Stimulated activated CD8-positive, alpha-beta memory T cell treated with anti-CD3 and anti-CD28 coated beads, Interleukin-2, amount 100 ng/mL, for 1 hour (primary cell): ENCODE measurements at regions not wholly inside any gene's neighbourhood (a gene's known extent, or its start where the extent isn't known, plus 50 kb on each side); places are given as distances from the start of the nearest gene placed in this dataset.

Source experiments
- DNase-seq, 2 donors: peaks; one replicate each; pipeline ENCODE4 v3.0.0-alpha.2; 2020; ENCODE audit warnings: low read depth in 2 of 2

- no peak for DNase-seq
Measured at GRCh38 chr4:180560896-180561295, 1682.3 kb upstream of the TENM3 start.

GRCh38 chr4:180564026-180564425 is 1679.2 kb upstream of the TENM3 start:
- DNase-seq, result no peak

- no peak for DNase-seq
Measured at GRCh38 chr4:180564448-180564847, 1678.8 kb upstream of the TENM3 start.

GRCh38 chr4:180565856-180566431 is 1677.3 kb upstream of the TENM3 start:
- no peak for DNase-seq

- DNase-seq, result no peak
Measured at GRCh38 chr4:180566492-180566891, 1676.7 kb upstream of the TENM3 start.

GRCh38 chr4:180567080-180567479 is 1676.1 kb upstream of the TENM3 start:
- no peak for DNase-seq

- no peak for DNase-seq
Measured at GRCh38 chr4:180571516-180572055, 1671.6 kb upstream of the TENM3 start.

GRCh38 chr4:180578175-180578574 is 1665.0 kb upstream of the TENM3 start:
- no peak for DNase-seq

- DNase-seq, result no peak
Measured at GRCh38 chr4:180581061-180581460, 1662.1 kb upstream of the TENM3 start.

- no peak for DNase-seq
Measured at GRCh38 chr4:180587379-180587778, 1655.8 kb upstream of the TENM3 start.

GRCh38 chr4:180589575-180589974 is 1653.6 kb upstream of the TENM3 start:
- no peak for DNase-seq

GRCh38 chr4:180596888-180597483 is 1646.2 kb upstream of the TENM3 start:
- DNase-seq, result no peak

GRCh38 chr4:180598281-180598680 is 1644.9 kb upstream of the TENM3 start:
- no peak for DNase-seq

GRCh38 chr4:180603791-180604190 is 1639.4 kb upstream of the TENM3 start:
- DNase-seq, result no peak

- DNase-seq, result no peak
Measured at GRCh38 chr4:180610324-180610723, 1632.9 kb upstream of the TENM3 start.

- DNase-seq, result no peak
Measured at GRCh38 chr4:180615746-180616145, 1627.5 kb upstream of the TENM3 start.

GRCh38 chr4:180617196-180617595 is 1626.0 kb upstream of the TENM3 start:
- no peak for DNase-seq

- DNase-seq, result no peak
Measured at GRCh38 chr4:180618396-180618795, 1624.8 kb upstream of the TENM3 start.

GRCh38 chr4:180619440-180619839 is 1623.8 kb upstream of the TENM3 start:
- DNase-seq, result no peak

- no peak for DNase-seq
Measured at GRCh38 chr4:180622254-180622653, 1620.9 kb upstream of the TENM3 start.

GRCh38 chr4:180625653-180626052 is 1617.5 kb upstream of the TENM3 start:
- no peak for DNase-seq

GRCh38 chr4:180630012-180630665 is 1613.1 kb upstream of the TENM3 start:
- no peak for DNase-seq

- DNase-seq, result no peak
Measured at GRCh38 chr4:180634306-180634705, 1608.9 kb upstream of the TENM3 start.
